GM21737 (cell line): ENCODE measurements at regions not wholly inside any gene's neighbourhood (a gene's known extent, or its start where the extent isn't known, plus 50 kb on each side); places are given as distances from the start of the nearest gene placed in this dataset.

Experiments
- ATAC-seq: cut with Tn5 transposase; IDR thresholded peaks from one replicate; pipeline ENCODE4 v1.9.1; 2021; ENCODE audit warnings: mild to moderate bottlenecking, moderate library complexity; ENCODE audit not compliant: unreplicated experiment

GRCh38 chr5:68379275-68380036 lies 163.9 kb downstream of the PIK3R1 start:
- no peak for ATAC-seq

- no peak for ATAC-seq
These were observed 164.5 kb downstream of the PIK3R1 start for GRCh38 chr5:68380078-68380477.

GRCh38 chr5:68381060-68381459 lies 165.5 kb downstream of the PIK3R1 start:
- ATAC-seq = no peak

GRCh38 chr5:68381909-68382308 lies 166.4 kb downstream of the PIK3R1 start:
- no peak for ATAC-seq

- no peak for ATAC-seq
These were observed 167.1 kb downstream of the PIK3R1 start for GRCh38 chr5:68382640-68383039.

- no peak for ATAC-seq
These were observed 168.3 kb downstream of the PIK3R1 start for GRCh38 chr5:68383888-68384310.

- no peak for ATAC-seq
These were observed 169.5 kb downstream of the PIK3R1 start for GRCh38 chr5:68384936-68385594.

- no peak for ATAC-seq
These were observed 170.4 kb downstream of the PIK3R1 start for GRCh38 chr5:68385936-68386335.

- no peak for ATAC-seq
These were observed 171.7 kb downstream of the PIK3R1 start for GRCh38 chr5:68387074-68387796.

GRCh38 chr5:68389618-68390017 lies 174.1 kb downstream of the PIK3R1 start:
- no peak for ATAC-seq

- ATAC-seq = no peak
These were observed 177.1 kb downstream of the PIK3R1 start for GRCh38 chr5:68392617-68393016.

GRCh38 chr5:68395302-68395701 lies 179.7 kb downstream of the PIK3R1 start:
- no peak for ATAC-seq

GRCh38 chr5:68395926-68396511 lies 180.5 kb downstream of the PIK3R1 start:
- ATAC-seq = no peak

GRCh38 chr5:68396722-68397121 lies 181.2 kb downstream of the PIK3R1 start:
- ATAC-seq = no peak

- ATAC-seq = no peak
These were observed 182.7 kb downstream of the PIK3R1 start for GRCh38 chr5:68398146-68398812.

- ATAC-seq = no peak
These were observed 187.7 kb downstream of the PIK3R1 start for GRCh38 chr5:68403301-68403700.

- no peak for ATAC-seq
These were observed 188.7 kb downstream of the PIK3R1 start for GRCh38 chr5:68404246-68404645.

- ATAC-seq = no peak
These were observed 189.6 kb downstream of the PIK3R1 start for GRCh38 chr5:68405026-68405684.

- ATAC-seq = peak; percentile 14
These were observed 190.5 kb downstream of the PIK3R1 start for GRCh38 chr5:68405784-68406743.
